ENCODE measurements at regions not wholly inside any gene's neighbourhood (a gene's known extent, or its start where the extent isn't known, plus 50 kb on each side); places are given as distances from the start of the nearest gene placed in this dataset.

DNA sequence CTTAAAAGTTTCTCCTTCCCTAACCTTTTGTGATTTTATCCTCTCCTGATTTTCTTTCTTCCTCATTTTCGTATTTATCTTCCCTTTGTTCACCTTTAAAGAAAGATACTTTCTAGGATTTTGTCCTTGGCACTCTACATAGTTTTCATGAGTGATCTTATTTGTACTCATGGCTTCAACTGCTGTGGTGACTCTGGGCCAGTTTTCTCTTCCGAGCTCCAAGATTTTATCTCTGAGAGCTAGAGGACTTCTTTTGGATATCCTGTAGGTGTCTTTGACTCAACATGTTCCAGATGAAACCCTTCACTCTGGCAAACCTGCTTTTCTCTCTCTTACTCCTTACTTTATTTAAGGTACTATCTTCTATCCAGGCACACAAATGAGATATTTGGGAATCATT lies 53.7 kb upstream of the MACF1 start:
- no peak overlapping the region for H3K4me3 ChIP-seq (ENCODE audit: control insufficient read depth, low read depth, low read length)
- TF ChIP-seq, protein P1, sequence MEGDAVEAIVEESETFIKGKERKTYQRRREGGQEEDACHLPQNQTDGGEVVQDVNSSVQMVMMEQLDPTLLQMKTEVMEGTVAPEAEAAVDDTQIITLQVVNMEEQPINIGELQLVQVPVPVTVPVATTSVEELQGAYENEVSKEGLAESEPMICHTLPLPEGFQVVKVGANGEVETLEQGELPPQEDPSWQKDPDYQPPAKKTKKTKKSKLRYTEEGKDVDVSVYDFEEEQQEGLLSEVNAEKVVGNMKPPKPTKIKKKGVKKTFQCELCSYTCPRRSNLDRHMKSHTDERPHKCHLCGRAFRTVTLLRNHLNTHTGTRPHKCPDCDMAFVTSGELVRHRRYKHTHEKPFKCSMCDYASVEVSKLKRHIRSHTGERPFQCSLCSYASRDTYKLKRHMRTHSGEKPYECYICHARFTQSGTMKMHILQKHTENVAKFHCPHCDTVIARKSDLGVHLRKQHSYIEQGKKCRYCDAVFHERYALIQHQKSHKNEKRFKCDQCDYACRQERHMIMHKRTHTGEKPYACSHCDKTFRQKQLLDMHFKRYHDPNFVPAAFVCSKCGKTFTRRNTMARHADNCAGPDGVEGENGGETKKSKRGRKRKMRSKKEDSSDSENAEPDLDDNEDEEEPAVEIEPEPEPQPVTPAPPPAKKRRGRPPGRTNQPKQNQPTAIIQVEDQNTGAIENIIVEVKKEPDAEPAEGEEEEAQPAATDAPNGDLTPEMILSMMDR (conservative IDR thresholded peaks at IDR 0.05; ENCODE audit: control insufficient read depth, insufficient read depth, low read depth, low read length) = no peak
- DNase-seq (ENCODE audit: low read depth) = no peak

DNA sequence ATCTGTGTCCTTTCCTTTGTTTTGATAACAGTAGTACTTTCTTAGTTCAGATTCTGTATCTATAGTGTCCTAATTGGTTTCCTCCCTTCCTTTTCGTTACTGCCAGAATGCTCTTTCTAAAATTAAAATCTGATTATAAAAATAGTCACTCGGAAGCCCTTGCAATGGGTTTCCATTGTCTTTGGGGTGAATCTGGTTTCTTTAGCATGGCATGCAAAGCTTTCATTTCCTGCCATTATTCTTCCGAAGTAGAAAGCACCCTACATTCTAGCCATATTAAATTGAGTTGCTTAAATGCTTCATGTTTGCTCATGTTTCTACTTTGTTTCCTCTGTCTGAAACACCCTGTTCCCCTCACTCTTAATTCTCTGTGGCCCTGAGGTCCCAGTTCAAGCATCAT lies 53.2 kb upstream of the MACF1 start:
- no peak for DNase-seq (ENCODE audit: low read depth)
- TF ChIP-seq, protein P1 (conservative IDR thresholded peaks at IDR 0.05; ENCODE audit: control insufficient read depth, insufficient read depth, low read depth, low read length) = no peak
- no peak overlapping the region for H3K4me3 ChIP-seq (ENCODE audit: control insufficient read depth, low read depth, low read length)

DNA sequence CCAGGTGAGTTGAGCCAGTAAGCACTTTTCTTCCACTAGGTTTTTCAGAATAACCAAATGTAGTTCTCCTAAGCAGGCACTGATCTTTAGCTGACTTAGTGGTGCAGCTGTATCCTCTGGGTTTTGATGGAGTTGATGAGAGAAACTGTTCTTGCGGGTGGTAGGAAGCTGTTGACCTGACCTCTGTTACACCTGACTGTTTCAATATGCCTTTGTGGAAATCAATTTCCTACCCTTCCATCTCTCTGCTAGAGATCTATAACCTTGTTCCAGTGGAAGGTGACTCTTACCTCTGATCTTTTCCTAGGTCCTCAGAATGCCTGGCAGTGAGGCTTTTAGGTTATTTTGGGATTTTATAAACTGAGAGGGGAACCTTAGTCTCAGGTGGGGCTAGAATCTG lies 51.6 kb upstream of the MACF1 start:
- TF ChIP-seq, protein P1 (conservative IDR thresholded peaks at IDR 0.05; ENCODE audit: control insufficient read depth, insufficient read depth, low read depth, low read length) = no peak
- no peak for DNase-seq (ENCODE audit: low read depth)

DNA sequence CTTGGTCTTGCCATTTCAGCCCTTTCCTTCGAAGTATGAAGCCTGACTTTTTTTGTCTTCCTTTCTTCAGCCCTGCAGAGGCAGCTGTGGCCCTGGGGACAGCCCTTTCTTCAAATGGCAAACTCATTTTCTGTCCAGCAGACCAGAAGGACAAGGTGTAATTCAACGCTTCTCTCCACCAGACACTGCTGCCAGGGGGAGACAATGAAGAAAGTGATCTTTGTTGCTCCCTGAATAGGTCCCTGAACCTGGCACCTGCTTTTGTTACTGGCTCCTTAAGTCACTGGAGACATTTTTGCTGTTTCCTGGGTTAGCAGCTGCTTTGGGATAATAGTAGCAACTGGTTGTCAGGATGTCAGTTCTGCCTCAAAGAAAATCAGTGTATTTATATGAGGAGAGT lies 50.8 kb upstream of the MACF1 start:
- TF ChIP-seq, protein P1 (conservative IDR thresholded peaks at IDR 0.05; ENCODE audit: control insufficient read depth, insufficient read depth, low read depth, low read length) = no peak
- DNase-seq (ENCODE audit: low read depth) = no peak
- no peak overlapping the region for H3K4me3 ChIP-seq (ENCODE audit: control insufficient read depth, low read depth, low read length)

More for the DNA sequence above, 51.6 kb upstream of the MACF1 start:
- no peak overlapping the region for H3K4me3 ChIP-seq (ENCODE audit: control insufficient read depth, low read depth, low read length)

- H3K4me3 ChIP-seq (ENCODE audit: control insufficient read depth, low read depth, low read length) = no peak overlapping the region
- peak; percentile 78 for DNase-seq (ENCODE audit: low read depth)
- TF ChIP-seq, protein P1 (conservative IDR thresholded peaks at IDR 0.05; ENCODE audit: control insufficient read depth, insufficient read depth, low read depth, low read length) = no peak
Observed at GRCh38 chr1:39154553-39155421, 49.7 kb upstream of the MACF1 start.

Measured in fibroblast of mammary gland (primary cell).